ENCODE measurements at regions not wholly inside any gene's neighbourhood (a gene's known extent, or its start where the extent isn't known, plus 50 kb on each side); places are given as distances from the start of the nearest gene placed in this dataset.

DNA sequence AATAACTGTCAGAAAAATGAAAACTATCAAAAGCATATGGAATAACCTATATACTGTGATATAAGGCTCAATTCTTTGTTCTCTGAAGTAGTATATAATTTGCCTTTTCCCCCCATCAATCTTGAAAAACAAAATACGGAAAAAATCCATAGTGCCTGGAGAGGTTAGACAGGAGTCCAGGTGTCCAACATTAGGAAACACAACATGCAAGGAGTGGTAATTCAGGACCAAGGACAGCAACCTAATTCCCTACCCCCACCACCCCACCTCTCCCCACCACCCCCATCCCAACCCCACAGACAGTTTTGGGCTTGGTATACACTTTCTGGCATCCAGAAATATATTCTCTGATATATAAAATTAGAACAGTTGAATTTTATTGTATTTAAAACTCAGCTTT, 55.1 kb upstream of the SLC25A26 start:
- Histone ChIP-seq H3K4me3 (no peak overlapping the region), H2AFZ (ENCODE audit: control insufficient read depth, low read depth, low read length) (no peak overlapping the region), H3K27ac (ENCODE audit: control insufficient read depth, insufficient read depth) (no peak overlapping the region), H3K4me1 (ENCODE audit: control insufficient read depth, insufficient read depth, low read length) (no peaks in the 10 kb centered on the region), H3K27me3 (replicated peaks in 1 of 2; ENCODE audit: control insufficient read depth in 2 of 2, insufficient read depth in 2 of 2, low read length in 1 of 2) (peaks cover 0 to 2% of the 10 kb centered on the region in 2 experiments; a peak in 2 of 4 replicates), H3K36me3 (ENCODE audit: control insufficient read depth in 2 of 2, insufficient read depth in 2 of 2, low read length in 1 of 2) (no peaks in the 10 kb centered on the region), H3K9ac (ENCODE audit: control insufficient read depth, insufficient read depth, low read length) (no peak overlapping the region), H3K79me2 (ENCODE audit: control insufficient read depth, insufficient read depth, low read length) (no peaks in the 10 kb centered on the region), H3K4me2 (ENCODE audit: control insufficient read depth, insufficient read depth) (no peak overlapping the region), H3K9me3 (replicated peaks; ENCODE audit: control insufficient read depth, insufficient read depth, low read length) (no peaks in the 10 kb centered on the region), H4K20me1 (ENCODE audit: control insufficient read depth, insufficient read depth) (no peaks in the 10 kb centered on the region)
- WGBS (ENCODE audit: insufficient coverage, insufficient replicate concordance, low lambda C conversion rate, missing lambda C conversion rate) = 0% methylated on average over 1 of the region's 1 CpG
- ChIA-PET CTCF (no interaction called here), SMC1A (ENCODE audit: uncharacterized antibody, unreplicated experiment) (no interaction called here), RAD21 (ENCODE audit: unreplicated experiment) (no interaction called here), POLR2A (no interaction called here)
- TF ChIP-seq RAD21 (IDR thresholded peaks at IDR 0.05; ENCODE audit: insufficient read depth, low read depth, low read length) = no peak
- TF ChIP-seq, protein P1, sequence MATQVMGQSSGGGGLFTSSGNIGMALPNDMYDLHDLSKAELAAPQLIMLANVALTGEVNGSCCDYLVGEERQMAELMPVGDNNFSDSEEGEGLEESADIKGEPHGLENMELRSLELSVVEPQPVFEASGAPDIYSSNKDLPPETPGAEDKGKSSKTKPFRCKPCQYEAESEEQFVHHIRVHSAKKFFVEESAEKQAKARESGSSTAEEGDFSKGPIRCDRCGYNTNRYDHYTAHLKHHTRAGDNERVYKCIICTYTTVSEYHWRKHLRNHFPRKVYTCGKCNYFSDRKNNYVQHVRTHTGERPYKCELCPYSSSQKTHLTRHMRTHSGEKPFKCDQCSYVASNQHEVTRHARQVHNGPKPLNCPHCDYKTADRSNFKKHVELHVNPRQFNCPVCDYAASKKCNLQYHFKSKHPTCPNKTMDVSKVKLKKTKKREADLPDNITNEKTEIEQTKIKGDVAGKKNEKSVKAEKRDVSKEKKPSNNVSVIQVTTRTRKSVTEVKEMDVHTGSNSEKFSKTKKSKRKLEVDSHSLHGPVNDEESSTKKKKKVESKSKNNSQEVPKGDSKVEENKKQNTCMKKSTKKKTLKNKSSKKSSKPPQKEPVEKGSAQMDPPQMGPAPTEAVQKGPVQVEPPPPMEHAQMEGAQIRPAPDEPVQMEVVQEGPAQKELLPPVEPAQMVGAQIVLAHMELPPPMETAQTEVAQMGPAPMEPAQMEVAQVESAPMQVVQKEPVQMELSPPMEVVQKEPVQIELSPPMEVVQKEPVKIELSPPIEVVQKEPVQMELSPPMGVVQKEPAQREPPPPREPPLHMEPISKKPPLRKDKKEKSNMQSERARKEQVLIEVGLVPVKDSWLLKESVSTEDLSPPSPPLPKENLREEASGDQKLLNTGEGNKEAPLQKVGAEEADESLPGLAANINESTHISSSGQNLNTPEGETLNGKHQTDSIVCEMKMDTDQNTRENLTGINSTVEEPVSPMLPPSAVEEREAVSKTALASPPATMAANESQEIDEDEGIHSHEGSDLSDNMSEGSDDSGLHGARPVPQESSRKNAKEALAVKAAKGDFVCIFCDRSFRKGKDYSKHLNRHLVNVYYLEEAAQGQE (IDR thresholded peaks at IDR 0.05; ENCODE audit: low read depth, low read length) = peak; percentile 59; the same call in 1 of the 2 replicates
- FAIRE-seq (no peak), DNase-seq (ENCODE audit: low read depth, low spot score) (no peak), ATAC-seq (no peak)
- in situ Hi-C loops (cut with MboI) = no loop called here
- BruUV-seq (replicated peaks) = no TSS peak
- intact Hi-C loops (cut with micrococcal nuclease; ENCODE audit: unreplicated experiment) = no loop called here

DNA sequence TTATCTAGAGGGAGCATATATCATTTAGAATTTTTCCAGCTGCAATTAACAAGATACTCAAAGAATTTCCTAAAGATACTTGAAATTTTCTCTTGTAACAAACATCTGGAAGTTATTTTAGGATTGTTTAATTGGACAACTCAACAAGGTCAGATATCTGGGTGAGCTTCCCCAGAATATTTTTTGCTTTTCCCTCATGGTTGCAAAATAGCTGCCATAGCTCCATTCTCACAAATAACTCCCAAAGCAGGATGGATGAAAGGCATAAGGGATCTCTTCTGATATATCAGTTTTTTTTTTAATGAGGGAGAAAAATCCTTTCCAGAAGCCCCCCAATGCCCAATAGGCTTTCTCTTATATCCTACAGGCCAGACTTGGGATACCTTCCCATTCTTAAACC, 56.6 kb upstream of the SLC25A26 start:
- RAD21 ChIA-PET (ENCODE audit: unreplicated experiment) = no interaction called here
- in situ Hi-C loops (cut with MboI) = no loop called here
- Histone ChIP-seq H3K4me1 (ENCODE audit: control insufficient read depth, insufficient read depth, low read length) (no peaks in the 10 kb centered on the region), H3K27ac (ENCODE audit: control insufficient read depth, insufficient read depth) (no peak overlapping the region), H3K9ac (ENCODE audit: control insufficient read depth, insufficient read depth, low read length) (no peak overlapping the region), H2AFZ (ENCODE audit: control insufficient read depth, low read depth, low read length) (no peak overlapping the region), H3K79me2 (ENCODE audit: control insufficient read depth, insufficient read depth, low read length) (no peaks in the 10 kb centered on the region), H3K27me3 (replicated peaks in 1 of 2; ENCODE audit: control insufficient read depth in 2 of 2, insufficient read depth in 2 of 2, low read length in 1 of 2) (peaks cover 0 to 2% of the 10 kb centered on the region in 2 experiments; a peak in 2 of 4 replicates), H3K4me3 (no peak overlapping the region), H4K20me1 (ENCODE audit: control insufficient read depth, insufficient read depth) (no peaks in the 10 kb centered on the region), H3K36me3 (ENCODE audit: control insufficient read depth in 2 of 2, insufficient read depth in 2 of 2, low read length in 1 of 2) (no peaks in the 10 kb centered on the region), H3K4me2 (ENCODE audit: control insufficient read depth, insufficient read depth) (no peak overlapping the region), H3K9me3 (replicated peaks; ENCODE audit: control insufficient read depth, insufficient read depth, low read length) (no peaks in the 10 kb centered on the region)
- intact Hi-C loops (cut with micrococcal nuclease; ENCODE audit: unreplicated experiment) = no loop called here
- FAIRE-seq (no peak), DNase-seq (ENCODE audit: low read depth, low spot score) (no peak), ATAC-seq (no peak)
- no TSS peak for BruUV-seq (replicated peaks)
- POLR2A ChIA-PET = no interaction called here
- CTCF ChIA-PET = interaction anchor here (0.7 kb wide), 1 partner anchor 949 kb away, joined by 3 read pairs; no protein-coding TSS in a partner anchor
- SMC1A ChIA-PET (ENCODE audit: uncharacterized antibody, unreplicated experiment) = no interaction called here
- TF ChIP-seq BACH1 (IDR thresholded peaks at IDR 0.05; ENCODE audit: borderline replicate concordance) (no peak), FOXK2 (IDR thresholded peaks at IDR 0.05) (no peak), TBL1XR1 (IDR thresholded peaks at IDR 0.05; ENCODE audit: low read depth, low read length) (no peak), CHD2 (IDR thresholded peaks at IDR 0.05; ENCODE audit: borderline replicate concordance, low read depth, low read length) (no peak), SUPT20H (IDR thresholded peaks at IDR 0.05; ENCODE audit: borderline replicate concordance, control insufficient read depth, low read depth, low read length) (no peak)
- TF ChIP-seq, protein P2, sequence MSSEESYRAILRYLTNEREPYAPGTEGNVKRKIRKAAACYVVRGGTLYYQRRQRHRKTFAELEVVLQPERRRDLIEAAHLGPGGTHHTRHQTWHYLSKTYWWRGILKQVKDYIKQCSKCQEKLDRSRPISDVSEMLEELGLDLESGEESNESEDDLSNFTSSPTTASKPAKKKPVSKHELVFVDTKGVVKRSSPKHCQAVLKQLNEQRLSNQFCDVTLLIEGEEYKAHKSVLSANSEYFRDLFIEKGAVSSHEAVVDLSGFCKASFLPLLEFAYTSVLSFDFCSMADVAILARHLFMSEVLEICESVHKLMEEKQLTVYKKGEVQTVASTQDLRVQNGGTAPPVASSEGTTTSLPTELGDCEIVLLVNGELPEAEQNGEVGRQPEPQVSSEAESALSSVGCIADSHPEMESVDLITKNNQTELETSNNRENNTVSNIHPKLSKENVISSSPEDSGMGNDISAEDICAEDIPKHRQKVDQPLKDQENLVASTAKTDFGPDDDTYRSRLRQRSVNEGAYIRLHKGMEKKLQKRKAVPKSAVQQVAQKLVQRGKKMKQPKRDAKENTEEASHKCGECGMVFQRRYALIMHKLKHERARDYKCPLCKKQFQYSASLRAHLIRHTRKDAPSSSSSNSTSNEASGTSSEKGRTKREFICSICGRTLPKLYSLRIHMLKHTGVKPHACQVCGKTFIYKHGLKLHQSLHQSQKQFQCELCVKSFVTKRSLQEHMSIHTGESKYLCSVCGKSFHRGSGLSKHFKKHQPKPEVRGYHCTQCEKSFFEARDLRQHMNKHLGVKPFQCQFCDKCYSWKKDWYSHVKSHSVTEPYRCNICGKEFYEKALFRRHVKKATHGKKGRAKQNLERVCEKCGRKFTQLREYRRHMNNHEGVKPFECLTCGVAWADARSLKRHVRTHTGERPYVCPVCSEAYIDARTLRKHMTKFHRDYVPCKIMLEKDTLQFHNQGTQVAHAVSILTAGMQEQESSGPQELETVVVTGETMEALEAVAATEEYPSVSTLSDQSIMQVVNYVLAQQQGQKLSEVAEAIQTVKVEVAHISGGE (CRISPR knock-in tag; IDR thresholded peaks at IDR 0.05) = no peak

Data from GM12878 (cell line).